ENCODE measurements at regions not wholly inside any gene's neighbourhood (a gene's known extent, or its start where the extent isn't known, plus 50 kb on each side); places are given as distances from the start of the nearest gene placed in this dataset.

DNA sequence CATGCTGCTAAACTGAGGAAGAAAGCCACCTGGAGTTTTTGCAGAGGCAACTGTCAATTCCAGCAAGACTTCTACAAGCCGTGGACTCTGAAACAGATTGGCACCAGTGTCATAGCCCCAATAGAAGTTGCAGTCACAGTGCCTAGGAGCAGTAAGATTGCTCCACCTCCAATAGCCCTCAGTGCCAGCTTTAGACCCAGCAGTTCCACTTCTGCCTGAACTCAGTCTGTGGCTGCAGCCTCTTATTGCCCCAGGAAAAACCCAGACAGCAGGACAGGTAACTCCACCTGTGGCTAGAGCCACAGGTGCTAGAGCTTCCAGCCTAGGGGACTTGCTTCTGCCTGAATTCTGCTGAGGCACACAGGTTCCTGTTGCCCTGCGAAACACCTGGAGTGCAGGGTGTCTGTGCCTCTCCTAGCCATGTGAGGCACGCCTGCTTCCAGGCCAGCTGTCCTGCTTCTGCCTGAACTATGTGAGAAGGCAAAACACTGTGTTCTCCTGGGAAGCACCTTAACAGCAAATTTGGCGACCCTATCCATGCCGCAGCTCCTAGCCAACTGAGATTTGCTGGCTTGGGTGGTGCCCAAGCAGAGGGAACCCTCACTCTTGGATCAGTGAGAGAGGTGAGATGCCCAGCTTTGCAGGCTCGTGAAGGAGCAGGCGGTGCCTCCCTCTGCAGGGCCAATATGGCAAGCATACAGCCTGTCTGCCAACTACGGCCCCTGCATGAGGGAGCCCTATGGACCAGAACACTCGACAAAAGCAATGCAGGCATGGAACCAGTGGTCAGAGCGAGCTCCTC, 607.6 kb downstream of the PCDH17 start:
- no peak overlapping the region for H3K4me3 ChIP-seq (replicated peaks; ENCODE audit: low read depth, low read length)

DNA sequence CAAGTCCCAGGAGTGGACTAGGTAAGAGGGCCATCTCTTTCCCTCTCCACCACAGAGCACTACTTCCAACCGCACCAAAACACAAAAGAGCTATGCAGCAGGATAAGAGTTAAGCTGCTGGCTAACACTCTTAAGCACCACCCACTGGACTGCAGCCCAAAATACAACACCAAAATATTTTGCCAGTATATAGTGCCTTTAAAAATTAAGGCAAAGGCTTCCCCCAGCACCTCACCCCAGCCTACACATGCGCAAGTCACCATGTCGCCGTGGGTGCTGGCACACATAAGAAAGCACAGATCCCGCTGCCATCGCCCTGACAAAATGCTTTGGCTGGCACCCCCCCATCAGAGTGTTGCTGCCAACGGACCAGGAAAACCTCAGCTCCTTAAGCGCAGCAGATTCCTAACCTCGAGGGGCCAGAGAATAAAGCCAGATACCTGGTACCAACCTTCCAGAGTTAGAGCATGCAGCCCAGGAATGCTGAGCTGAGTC, 608.3 kb downstream of the PCDH17 start:
- TF ChIP-seq, protein P1, sequence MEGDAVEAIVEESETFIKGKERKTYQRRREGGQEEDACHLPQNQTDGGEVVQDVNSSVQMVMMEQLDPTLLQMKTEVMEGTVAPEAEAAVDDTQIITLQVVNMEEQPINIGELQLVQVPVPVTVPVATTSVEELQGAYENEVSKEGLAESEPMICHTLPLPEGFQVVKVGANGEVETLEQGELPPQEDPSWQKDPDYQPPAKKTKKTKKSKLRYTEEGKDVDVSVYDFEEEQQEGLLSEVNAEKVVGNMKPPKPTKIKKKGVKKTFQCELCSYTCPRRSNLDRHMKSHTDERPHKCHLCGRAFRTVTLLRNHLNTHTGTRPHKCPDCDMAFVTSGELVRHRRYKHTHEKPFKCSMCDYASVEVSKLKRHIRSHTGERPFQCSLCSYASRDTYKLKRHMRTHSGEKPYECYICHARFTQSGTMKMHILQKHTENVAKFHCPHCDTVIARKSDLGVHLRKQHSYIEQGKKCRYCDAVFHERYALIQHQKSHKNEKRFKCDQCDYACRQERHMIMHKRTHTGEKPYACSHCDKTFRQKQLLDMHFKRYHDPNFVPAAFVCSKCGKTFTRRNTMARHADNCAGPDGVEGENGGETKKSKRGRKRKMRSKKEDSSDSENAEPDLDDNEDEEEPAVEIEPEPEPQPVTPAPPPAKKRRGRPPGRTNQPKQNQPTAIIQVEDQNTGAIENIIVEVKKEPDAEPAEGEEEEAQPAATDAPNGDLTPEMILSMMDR (IDR thresholded peaks at IDR 0.05; ENCODE audit: low read depth, low read length, missing control alignments): no peak
- no peak overlapping the region for H3K4me3 ChIP-seq (replicated peaks; ENCODE audit: low read depth, low read length)
- no peak for DNase-seq (ENCODE audit: extremely low read depth, low read depth)

More for the DNA sequence above, 607.6 kb downstream of the PCDH17 start:
- no peak for DNase-seq (ENCODE audit: extremely low read depth, low read depth)
- TF ChIP-seq, protein P1 (IDR thresholded peaks at IDR 0.05; ENCODE audit: low read depth, low read length, missing control alignments): no peak

DNA sequence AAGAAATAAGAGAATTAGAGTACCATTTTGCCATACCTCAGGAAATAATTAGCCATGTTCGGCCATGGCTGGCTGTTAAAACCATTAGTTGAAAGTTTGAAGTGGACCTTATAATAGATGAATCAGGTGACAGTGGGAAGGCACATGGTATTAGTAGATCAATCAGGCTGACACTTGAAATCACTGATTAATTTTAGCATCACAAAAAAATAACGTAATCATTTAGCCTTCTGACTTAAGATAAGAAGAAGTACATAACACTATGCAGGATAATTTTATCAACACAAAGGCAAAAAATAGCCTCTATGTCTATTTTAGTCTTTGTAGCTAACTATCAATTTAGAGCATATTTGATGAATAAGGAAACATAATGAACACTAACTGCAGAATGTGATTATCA, 615.5 kb downstream of the PCDH17 start:
- no peak overlapping the region for H3K4me3 ChIP-seq (replicated peaks; ENCODE audit: low read depth, low read length)
- DNase-seq (ENCODE audit: extremely low read depth, low read depth): no peak
- TF ChIP-seq, protein P1 (IDR thresholded peaks at IDR 0.05; ENCODE audit: low read depth, low read length, missing control alignments): no peak

DNA sequence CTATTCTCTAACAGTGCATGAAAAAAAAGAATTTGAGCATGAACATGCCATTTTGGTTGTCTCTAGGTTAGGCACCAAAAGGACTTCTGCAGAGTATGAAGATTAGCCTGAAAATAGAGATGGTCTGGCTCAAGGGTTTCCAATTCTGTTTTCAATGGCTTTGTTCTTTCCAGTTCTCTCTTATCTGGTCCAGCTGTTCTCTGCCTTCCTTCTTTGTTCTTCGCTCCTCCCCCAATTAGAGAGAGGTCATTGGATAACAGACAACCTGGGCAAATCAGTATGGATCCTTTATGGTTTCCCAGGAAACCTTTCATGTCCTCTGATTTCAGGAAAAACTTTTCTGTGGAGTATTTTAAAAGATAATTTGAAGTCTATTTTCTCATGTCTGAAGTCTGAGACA, 623.4 kb downstream of the PCDH17 start:
- TF ChIP-seq, protein P1 (IDR thresholded peaks at IDR 0.05; ENCODE audit: low read depth, low read length, missing control alignments): no peak
- DNase-seq (ENCODE audit: extremely low read depth, low read depth): no peak
- no peak overlapping the region for H3K4me3 ChIP-seq (replicated peaks; ENCODE audit: low read depth, low read length)

DNA sequence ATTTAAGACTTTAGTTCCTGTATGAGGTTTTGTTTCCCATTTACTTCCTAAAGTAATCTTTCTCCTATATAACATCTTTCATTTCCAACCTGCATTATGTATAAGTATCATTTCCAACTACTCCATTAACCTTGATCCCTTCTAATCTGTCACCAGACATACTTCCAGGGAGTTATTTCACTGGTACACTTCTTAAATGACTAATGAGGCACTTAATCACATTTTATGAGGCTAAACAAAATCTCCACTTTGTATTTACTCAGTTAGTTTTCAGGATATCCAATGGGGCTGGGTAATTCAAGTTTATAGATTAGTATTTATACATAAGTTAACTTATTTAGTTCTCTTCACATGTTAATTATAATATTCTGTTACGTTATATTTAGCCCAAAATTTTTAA, 634.7 kb downstream of the PCDH17 start:
- no peak for DNase-seq (ENCODE audit: extremely low read depth, low read depth)
- H3K4me3 ChIP-seq (replicated peaks; ENCODE audit: low read depth, low read length): no peak overlapping the region
- TF ChIP-seq, protein P1 (IDR thresholded peaks at IDR 0.05; ENCODE audit: low read depth, low read length, missing control alignments): no peak

DNA sequence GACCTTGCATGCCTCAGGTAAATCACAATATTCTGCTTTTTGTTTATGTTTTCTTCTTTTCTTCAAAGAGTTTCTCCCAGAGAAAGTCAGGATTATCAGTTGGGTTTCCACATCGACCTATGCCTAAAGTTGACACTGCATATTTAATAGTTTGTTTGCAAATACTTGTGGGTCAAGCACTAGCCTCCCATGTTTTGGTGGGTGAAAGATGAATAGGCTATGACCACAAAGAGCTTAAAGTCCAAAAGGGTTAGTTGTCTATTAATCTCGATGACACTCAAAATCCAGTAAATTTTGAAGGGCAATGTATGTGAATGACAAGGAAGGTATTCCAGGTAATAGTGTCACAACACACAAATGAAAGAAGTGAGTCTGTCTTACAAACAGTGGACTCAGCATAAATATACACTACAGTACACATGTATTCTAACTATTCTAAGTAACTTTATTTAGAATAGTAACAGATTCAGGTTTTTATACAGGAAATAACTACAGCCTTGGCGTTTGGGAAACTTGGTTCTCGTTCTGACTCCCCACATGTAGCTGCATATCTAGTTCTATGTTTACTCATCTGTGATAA, 667.1 kb downstream of the PCDH17 start:
- TF ChIP-seq, protein P1 (IDR thresholded peaks at IDR 0.05; ENCODE audit: low read depth, low read length, missing control alignments): no peak
- H3K4me3 ChIP-seq (replicated peaks; ENCODE audit: low read depth, low read length): no peak overlapping the region
- no peak for DNase-seq (ENCODE audit: extremely low read depth, low read depth)
